ENCODE measurements at regions not wholly inside any gene's neighbourhood (a gene's known extent, or its start where the extent isn't known, plus 50 kb on each side); places are given as distances from the start of the nearest gene placed in this dataset.

DNA sequence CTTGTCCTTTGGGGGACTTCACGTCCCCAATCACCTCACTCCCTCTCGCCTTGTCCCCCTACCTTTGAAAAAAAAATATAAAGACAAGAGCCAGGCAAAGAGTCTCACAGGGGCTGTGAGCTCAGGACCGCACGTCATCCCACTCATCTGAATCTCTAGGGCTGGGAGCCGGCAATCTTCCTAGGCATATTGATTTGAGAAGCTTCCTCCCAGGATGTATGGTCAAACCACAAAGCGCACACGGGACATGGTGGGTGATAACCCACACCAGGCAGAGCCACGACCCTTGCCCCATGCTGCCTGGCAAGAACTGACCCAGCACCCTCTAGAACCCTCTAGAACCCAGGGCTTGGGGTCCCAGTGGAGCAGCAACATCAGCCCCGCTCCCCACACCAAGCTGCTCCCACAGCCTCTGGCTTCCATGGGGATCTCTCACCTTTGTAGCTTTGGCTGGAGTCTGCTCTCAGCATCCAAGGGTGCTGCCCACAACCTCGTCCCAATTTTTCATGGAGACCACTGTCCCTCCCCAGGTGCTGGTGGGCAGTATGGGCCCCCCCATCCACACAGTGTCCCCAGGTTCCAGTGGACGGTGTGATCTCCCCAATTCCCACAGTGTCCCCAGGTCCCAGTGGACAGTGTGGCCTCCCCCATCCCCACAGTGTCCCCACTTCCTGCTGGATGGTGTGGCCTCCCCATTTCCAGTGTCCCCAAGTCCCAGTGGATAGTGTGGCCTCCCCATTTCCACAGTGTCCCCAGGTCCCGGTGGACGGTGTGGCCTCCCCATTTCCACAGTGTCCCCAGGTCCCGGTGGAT is 85.2 kb upstream of the FGF3 start:
- intact Hi-C loops (cut with DNase I), result no loop called here
- H3K4me3 ChIP-seq, result no peak overlapping the region
- H3K27me3 ChIP-seq, result peaks cover 0 to 37% (median 7%) of the 10 kb centered on the region in 3 donors
- H3K36me3 ChIP-seq, result no peaks in the 10 kb centered on the region
- 67 to 78% methylated on average over 14 of the region's 14 CpGs for WGBS, 2 donors
- no peak overlapping the region for H3K27ac ChIP-seq
- TF ChIP-seq, protein P1, sequence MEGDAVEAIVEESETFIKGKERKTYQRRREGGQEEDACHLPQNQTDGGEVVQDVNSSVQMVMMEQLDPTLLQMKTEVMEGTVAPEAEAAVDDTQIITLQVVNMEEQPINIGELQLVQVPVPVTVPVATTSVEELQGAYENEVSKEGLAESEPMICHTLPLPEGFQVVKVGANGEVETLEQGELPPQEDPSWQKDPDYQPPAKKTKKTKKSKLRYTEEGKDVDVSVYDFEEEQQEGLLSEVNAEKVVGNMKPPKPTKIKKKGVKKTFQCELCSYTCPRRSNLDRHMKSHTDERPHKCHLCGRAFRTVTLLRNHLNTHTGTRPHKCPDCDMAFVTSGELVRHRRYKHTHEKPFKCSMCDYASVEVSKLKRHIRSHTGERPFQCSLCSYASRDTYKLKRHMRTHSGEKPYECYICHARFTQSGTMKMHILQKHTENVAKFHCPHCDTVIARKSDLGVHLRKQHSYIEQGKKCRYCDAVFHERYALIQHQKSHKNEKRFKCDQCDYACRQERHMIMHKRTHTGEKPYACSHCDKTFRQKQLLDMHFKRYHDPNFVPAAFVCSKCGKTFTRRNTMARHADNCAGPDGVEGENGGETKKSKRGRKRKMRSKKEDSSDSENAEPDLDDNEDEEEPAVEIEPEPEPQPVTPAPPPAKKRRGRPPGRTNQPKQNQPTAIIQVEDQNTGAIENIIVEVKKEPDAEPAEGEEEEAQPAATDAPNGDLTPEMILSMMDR (IDR thresholded peaks at IDR 0.05), result no peak
- TF ChIP-seq EP300 (IDR thresholded peaks at IDR 0.05) (no peak), POLR2AphosphoS5 (IDR thresholded peaks at IDR 0.05) (no peak), POLR2A (IDR thresholded peaks at IDR 0.05) (no peak)
- no peak for DNase-seq
- no peaks in the 10 kb centered on the region for H3K9me3 ChIP-seq
- H3K4me1 ChIP-seq, result no peaks in the 10 kb centered on the region

DNA sequence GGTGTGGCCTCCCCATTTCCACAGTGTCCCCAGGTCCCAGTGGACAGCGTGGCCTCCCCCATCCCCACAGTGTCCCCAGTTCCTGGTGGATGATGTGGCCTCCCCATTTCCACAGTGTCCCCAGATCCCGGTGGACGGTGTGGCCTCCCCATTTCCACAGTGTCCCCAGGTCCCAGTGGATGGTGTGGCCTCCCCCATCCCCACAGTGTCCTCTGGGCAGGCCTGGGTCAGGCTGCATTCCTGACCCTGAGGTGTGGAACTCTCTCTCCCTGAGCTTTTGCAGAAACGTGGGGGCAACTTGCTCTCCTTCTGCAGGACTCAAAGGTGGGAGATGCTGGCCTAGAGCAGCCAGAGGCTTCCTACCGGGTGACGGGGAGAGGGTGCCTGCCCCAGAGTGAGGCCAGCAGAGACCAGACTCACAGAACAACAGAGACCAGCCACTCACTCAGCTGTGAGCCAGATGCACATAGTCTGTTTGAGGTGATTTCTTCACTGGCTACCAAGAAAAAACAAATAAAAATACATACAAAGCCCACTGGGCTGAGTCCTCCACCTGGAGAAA is 85.8 kb upstream of the FGF3 start:
- Histone ChIP-seq H3K36me3 (no peaks in the 10 kb centered on the region), H3K9me3 (no peaks in the 10 kb centered on the region), H3K27me3 (peaks cover 0 to 43% (median 14%) of the 10 kb centered on the region in 3 donors), H3K4me1 (no peaks in the 10 kb centered on the region), H3K27ac (no peak overlapping the region), H3K4me3 (no peak overlapping the region)
- TF ChIP-seq POLR2AphosphoS5 (IDR thresholded peaks at IDR 0.05), result no peak
- no peak for TF ChIP-seq EP300 (IDR thresholded peaks at IDR 0.05)
- no peak for TF ChIP-seq POLR2A (IDR thresholded peaks at IDR 0.05)
- TF ChIP-seq, protein P1 (IDR thresholded peaks at IDR 0.05), result no peak
- WGBS, 2 donors, result 77 to 84% methylated on average over 6 of the region's 6 CpGs
- intact Hi-C loops (cut with DNase I), result no loop called here
- no peak for DNase-seq

DNA sequence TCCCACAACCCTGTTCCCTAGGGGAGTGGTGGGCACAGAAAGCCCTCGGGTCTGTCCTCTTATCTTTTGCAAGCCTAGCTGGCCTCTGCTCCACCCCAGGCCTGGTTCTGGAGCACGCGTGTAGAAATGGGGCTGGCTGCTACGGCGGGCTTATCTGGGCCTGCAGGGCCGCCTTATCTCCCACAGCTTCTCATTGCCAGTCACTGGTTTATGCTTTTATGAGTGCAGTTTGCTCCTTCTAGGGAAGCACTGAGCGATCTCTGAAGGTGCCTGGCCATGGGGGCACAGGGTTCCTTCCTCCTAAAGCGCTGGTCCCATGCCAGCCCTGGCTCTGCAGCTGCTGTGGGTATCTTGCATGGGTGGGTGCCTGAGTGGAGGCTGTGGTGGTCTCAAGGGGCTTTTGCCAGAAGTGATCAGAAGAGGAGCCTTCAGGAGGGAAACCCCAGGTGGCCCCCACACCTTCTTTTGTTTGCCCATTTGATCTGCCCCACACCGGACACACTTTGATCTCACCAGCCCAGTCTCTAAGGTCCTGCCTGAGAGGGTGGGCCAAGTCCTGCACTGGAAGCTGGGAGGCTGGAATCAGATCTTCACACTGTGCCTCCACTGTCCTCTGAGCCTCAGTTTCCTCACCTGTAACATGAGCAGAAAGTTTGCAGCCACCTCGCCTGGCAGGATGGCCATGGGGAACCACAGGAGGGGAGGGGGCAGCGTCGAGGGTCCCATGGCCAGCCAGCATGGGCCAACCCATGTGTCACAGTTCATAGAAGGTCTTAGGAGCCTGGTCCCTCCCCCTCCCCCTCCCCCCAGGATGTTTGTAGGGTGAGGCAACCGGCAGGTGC is 86.6 kb upstream of the FGF3 start:
- Histone ChIP-seq H3K36me3 (no peaks in the 10 kb centered on the region), H3K4me1 (no peaks in the 10 kb centered on the region), H3K9me3 (no peaks in the 10 kb centered on the region), H3K27me3 (peaks cover 0 to 47% (median 14%) of the 10 kb centered on the region in 3 donors), H3K4me3 (no peak overlapping the region), H3K27ac (no peak overlapping the region)
- WGBS, 2 donors, result 20 to 46% methylated on average over 13 of the region's 13 CpGs
- intact Hi-C loops (cut with DNase I), result no loop called here
- TF ChIP-seq POLR2A (IDR thresholded peaks at IDR 0.05) (no peak), POLR2AphosphoS5 (IDR thresholded peaks at IDR 0.05) (no peak), EP300 (IDR thresholded peaks at IDR 0.05) (no peak)
- TF ChIP-seq, protein P1 (IDR thresholded peaks at IDR 0.05), result no peak
- DNase-seq, result no peak

DNA sequence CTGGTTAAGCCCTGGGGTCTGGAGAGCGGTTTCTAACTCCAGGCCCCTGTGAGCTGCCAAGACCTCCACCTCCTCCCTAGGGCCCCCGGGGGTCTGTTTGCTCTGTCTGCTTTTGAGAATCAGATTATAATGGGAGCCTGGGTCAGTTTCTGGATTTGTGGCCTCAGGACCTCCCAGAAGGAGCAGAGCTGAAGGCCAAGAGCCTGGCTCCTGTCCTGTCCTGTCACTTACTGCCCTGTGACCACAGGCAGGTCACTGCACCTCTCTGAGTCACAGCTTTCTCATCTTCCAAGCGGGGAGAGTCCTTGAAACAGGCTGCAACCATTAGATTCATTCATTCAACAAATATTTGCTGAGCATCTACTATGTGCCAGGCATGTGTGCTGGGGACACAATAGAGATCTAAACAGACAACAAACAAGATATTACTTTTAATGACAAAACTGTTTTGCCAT is 87.3 kb upstream of the FGF3 start:
- no peak for DNase-seq
- Histone ChIP-seq H3K9me3 (no peaks in the 10 kb centered on the region), H3K27ac (no peak overlapping the region), H3K4me3 (no peak overlapping the region), H3K36me3 (no peaks in the 10 kb centered on the region), H3K27me3 (peaks cover 0 to 47% (median 14%) of the 10 kb centered on the region in 3 donors), H3K4me1 (no peaks in the 10 kb centered on the region)
- TF ChIP-seq POLR2A (IDR thresholded peaks at IDR 0.05) (no peak), EP300 (IDR thresholded peaks at IDR 0.05) (no peak), POLR2AphosphoS5 (IDR thresholded peaks at IDR 0.05) (no peak)
- TF ChIP-seq, protein P1 (IDR thresholded peaks at IDR 0.05), result no peak
- 48 to 61% methylated on average over 3 of the region's 3 CpGs for WGBS, 2 donors
- intact Hi-C loops (cut with DNase I), result no loop called here

Data from sigmoid colon (tissue), 6 donors.